Loucy (cell line): ENCODE measurements at regions not wholly inside any gene's neighbourhood (a gene's known extent, or its start where the extent isn't known, plus 50 kb on each side); places are given as distances from the start of the nearest gene placed in this dataset.

ENCODE experiments used
- H2AFZ ChIP-seq: fragments of 200-600 bp; sonication (generic); 2 replicates; pipeline ENCODE4 v1.6.0; 2016; ENCODE audit warnings: antibody characterized with exemption, mild to moderate bottlenecking, low read length, moderate library complexity
- H3F3A ChIP-seq: fragments of 200-600 bp; 2 replicates; pipeline ENCODE4 v1.6.0; 2016; ENCODE audit warnings: antibody characterized with exemption, low read depth, mild to moderate bottlenecking
- H3K27me3 ChIP-seq: fragments of 200-600 bp; sonication (generic); 2 replicates; pipeline ENCODE4 v1.6.1; 2014; ENCODE audit warnings: low read length, mild to moderate bottlenecking; ENCODE audit not compliant: insufficient read depth, poor library complexity, severe bottlenecking
- H3K36me3 ChIP-seq: fragments of 200-600 bp; sonication (generic); 2 replicates; pipeline ENCODE4 v1.6.1; 2016; ENCODE audit warnings: low read length; ENCODE audit not compliant: insufficient read depth
- H3K4me1 ChIP-seq: fragments of 200-600 bp; sonication (generic); 2 replicates; pipeline ENCODE4 v1.5.1; 2014; ENCODE audit warnings: low read length, mild to moderate bottlenecking; ENCODE audit not compliant: insufficient read depth, poor library complexity, severe bottlenecking
- H3K4me2 ChIP-seq: fragments of 200-600 bp; sonication (generic); 2 replicates; pipeline ENCODE4 v1.6.0; 2014; ENCODE audit warnings: antibody characterized with exemption, low read length, low read depth, mild to moderate bottlenecking; ENCODE audit not compliant: poor library complexity, severe bottlenecking
- H3K4me3 ChIP-seq: fragments of 200-600 bp; sonication (generic); 2 replicates; pipeline ENCODE4 v1.5.1; 2014; ENCODE audit warnings: low read length, mild to moderate bottlenecking, mixed read lengths; ENCODE audit not compliant: poor library complexity, severe bottlenecking
- H3K79me2 ChIP-seq: fragments of 200-600 bp; sonication (generic); 2 replicates; pipeline ENCODE4 v1.6.1; 2014; ENCODE audit warnings: low read length; ENCODE audit not compliant: insufficient read depth
- H3K9ac ChIP-seq: fragments of 200-600 bp; sonication (generic); 2 replicates; pipeline ENCODE4 v1.6.0; 2014; ENCODE audit warnings: mild to moderate bottlenecking, low read depth, low read length, moderate library complexity; ENCODE audit not compliant: poor library complexity, severe bottlenecking
- H3K9me2 ChIP-seq: fragments of 200-600 bp; sonication (generic); replicated peaks from 2 replicates; pipeline ENCODE4 v1.6.1; 2016; ENCODE audit warnings: low read depth, low read length, mixed read lengths
- H3K9me3 ChIP-seq: fragments of 200-600 bp; sonication (generic); 2 replicates; pipeline ENCODE4 v1.6.1; 2014; ENCODE audit warnings: mild to moderate bottlenecking, antibody characterized with exemption, low read length, low read depth; ENCODE audit not compliant: insufficient read depth
- H4K20me1 ChIP-seq: fragments of 200-600 bp; sonication (generic); 2 replicates; pipeline ENCODE4 v1.6.0; 2014; ENCODE audit warnings: antibody characterized with exemption, low read length, mild to moderate bottlenecking; ENCODE audit not compliant: insufficient read depth, poor library complexity, severe bottlenecking
- EZH2phosphoT487 ChIP-seq: fragments of 200-600 bp; IDR thresholded peaks from 2 replicates; pipeline ENCODE4 v1.6.1; 2018; ENCODE audit warnings: antibody characterized with exemption, mild to moderate bottlenecking, moderate library complexity, borderline replicate concordance
- TF ChIP-seq, protein P1 (sequence below): fragments of 200-600 bp; sonication (generic); conservative IDR thresholded peaks from 2 replicates; pipeline ENCODE4 v1.5.1; 2014; ENCODE audit warnings: mild to moderate bottlenecking, antibody characterized with exemption, low read length

DNA sequence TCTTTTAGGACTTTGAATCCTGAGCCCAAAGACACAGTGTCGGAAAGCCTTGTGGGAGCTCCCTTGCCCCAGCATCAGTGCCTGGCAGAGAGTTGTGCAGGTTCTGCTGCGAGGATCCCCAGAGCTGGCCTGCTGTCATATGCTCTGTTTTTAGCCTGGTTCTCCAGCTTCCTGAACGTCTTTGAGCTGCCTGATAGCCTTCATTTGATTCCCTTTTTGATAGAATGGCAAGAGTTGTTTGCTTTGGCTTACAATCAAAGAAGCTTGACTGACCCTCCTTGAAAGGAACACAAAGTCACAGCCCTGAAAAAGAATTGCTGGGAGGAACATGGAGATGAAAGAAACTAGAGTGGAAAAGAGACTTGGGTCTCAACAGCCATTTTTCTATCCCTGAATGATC lies 95.4 kb downstream of the C1QL2 start:
- Histone ChIP-seq H2AFZ (no peak overlapping the region), H3K27me3 (no peaks in the 10 kb centered on the region), H4K20me1 (no peaks in the 10 kb centered on the region), H3K9ac (no peak overlapping the region), H3F3A (no peaks in the 10 kb centered on the region), H3K79me2 (no peaks in the 10 kb centered on the region), H3K9me2 (no peaks in the 10 kb centered on the region), H3K36me3 (no peaks in the 10 kb centered on the region), H3K4me1 (no peaks in the 10 kb centered on the region), H3K9me3 (no peaks in the 10 kb centered on the region), H3K4me2 (no peak overlapping the region), H3K4me3 (no peak overlapping the region)
- TF ChIP-seq EZH2phosphoT487, result no peak
- TF ChIP-seq, protein P1, sequence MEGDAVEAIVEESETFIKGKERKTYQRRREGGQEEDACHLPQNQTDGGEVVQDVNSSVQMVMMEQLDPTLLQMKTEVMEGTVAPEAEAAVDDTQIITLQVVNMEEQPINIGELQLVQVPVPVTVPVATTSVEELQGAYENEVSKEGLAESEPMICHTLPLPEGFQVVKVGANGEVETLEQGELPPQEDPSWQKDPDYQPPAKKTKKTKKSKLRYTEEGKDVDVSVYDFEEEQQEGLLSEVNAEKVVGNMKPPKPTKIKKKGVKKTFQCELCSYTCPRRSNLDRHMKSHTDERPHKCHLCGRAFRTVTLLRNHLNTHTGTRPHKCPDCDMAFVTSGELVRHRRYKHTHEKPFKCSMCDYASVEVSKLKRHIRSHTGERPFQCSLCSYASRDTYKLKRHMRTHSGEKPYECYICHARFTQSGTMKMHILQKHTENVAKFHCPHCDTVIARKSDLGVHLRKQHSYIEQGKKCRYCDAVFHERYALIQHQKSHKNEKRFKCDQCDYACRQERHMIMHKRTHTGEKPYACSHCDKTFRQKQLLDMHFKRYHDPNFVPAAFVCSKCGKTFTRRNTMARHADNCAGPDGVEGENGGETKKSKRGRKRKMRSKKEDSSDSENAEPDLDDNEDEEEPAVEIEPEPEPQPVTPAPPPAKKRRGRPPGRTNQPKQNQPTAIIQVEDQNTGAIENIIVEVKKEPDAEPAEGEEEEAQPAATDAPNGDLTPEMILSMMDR, result no peak

GRCh38 chr2:119062652-119063051 lies 95.9 kb downstream of the C1QL2 start:
- H3K9me2 ChIP-seq, result no peaks in the 10 kb centered on the region
- no peak overlapping the region for H2AFZ ChIP-seq
- TF ChIP-seq EZH2phosphoT487, result no peak
- TF ChIP-seq, protein P1, result no peak
- H3K4me2 ChIP-seq, result no peak overlapping the region
- no peaks in the 10 kb centered on the region for H3K79me2 ChIP-seq
- no peaks in the 10 kb centered on the region for H3F3A ChIP-seq
- H3K4me3 ChIP-seq, result no peak overlapping the region
- H4K20me1 ChIP-seq, result no peaks in the 10 kb centered on the region
- H3K9ac ChIP-seq, result no peak overlapping the region
- no peaks in the 10 kb centered on the region for H3K27me3 ChIP-seq
- H3K9me3 ChIP-seq, result no peaks in the 10 kb centered on the region
- no peaks in the 10 kb centered on the region for H3K36me3 ChIP-seq
- H3K4me1 ChIP-seq, result no peaks in the 10 kb centered on the region

DNA sequence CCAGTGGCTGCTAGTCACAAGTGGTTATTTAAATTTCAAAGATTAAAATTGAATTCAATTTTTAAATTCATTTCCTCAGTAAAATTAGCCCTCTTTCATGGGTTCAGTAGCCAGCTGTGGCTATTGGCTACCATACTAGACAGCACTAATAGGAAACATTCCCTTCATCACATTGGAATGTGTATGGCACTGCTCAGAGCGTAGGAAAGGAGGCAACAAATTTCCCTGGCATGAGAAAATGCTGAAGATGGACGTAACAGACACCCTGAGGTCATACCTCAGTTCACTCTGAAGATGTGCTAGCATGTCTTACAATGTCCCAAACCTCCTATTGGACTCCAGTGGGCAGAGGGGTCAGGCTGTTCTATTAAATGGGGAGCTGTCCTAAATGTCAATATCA lies 96.4 kb downstream of the C1QL2 start:
- Histone ChIP-seq H3K4me3 (no peak overlapping the region), H4K20me1 (no peaks in the 10 kb centered on the region), H3K27me3 (no peaks in the 10 kb centered on the region), H2AFZ (no peak overlapping the region), H3K4me1 (no peaks in the 10 kb centered on the region), H3K36me3 (no peaks in the 10 kb centered on the region), H3K79me2 (no peaks in the 10 kb centered on the region), H3K9me2 (no peaks in the 10 kb centered on the region), H3K9me3 (no peaks in the 10 kb centered on the region), H3F3A (no peaks in the 10 kb centered on the region), H3K4me2 (no peak overlapping the region), H3K9ac (no peak overlapping the region)
- TF ChIP-seq, protein P1, result no peak
- no peak for TF ChIP-seq EZH2phosphoT487
